ENCODE measurements at regions not wholly inside any gene's neighbourhood (a gene's known extent, or its start where the extent isn't known, plus 50 kb on each side); places are given as distances from the start of the nearest gene placed in this dataset.

DNA sequence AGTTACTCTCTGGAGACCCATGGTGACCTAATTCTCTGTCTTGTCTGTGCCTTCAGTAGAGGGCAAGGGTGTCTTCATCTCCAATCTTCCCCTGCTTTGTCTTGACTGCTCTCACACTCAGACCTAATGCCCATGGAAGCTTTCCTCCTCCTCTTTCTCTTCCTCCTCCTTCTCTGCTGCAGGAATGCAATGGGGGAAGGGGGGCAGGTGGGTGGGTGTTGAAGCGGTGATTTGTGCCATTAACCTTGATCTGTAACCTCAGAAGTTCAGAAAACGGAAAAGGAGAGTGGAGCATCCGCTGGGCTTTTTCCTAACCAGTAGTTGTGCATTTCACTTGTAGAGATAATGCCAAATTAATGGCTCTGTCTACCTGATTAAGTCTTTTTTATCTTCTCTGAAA lies 172.3 kb upstream of the CDH11 start:
- no peaks in the 10 kb centered on the region for H3K27me3 Mint-ChIP-seq
- CTCF ChIA-PET = no interaction called here
- WGBS (ENCODE audit: insufficient coverage) = 60% methylated on average over 1 of the region's 3 CpGs

GRCh38 chr16:65289022-65289421 lies 167.2 kb upstream of the CDH11 start:
- WGBS (ENCODE audit: insufficient coverage) = 92% methylated on average over 2 of the region's 4 CpGs
- Mint-ChIP-seq H3K36me3 (no peaks in the 10 kb centered on the region), H3K27me3 (no peaks in the 10 kb centered on the region), H3K4me1 (no peaks in the 10 kb centered on the region), H3K27ac (no peak overlapping the region), H3K4me3 (no peak overlapping the region), H3K9me3 (peaks cover 6 to 14% (median 11%) of the 10 kb centered on the region in 3 donors)
- no peaks in the 10 kb centered on the region for H3K9me3 ChIP-seq
- H3K4me3 ChIP-seq (ENCODE audit: control insufficient read depth in 1 of 2, extremely low read depth in 1 of 2, low read length in 1 of 2) = no peak overlapping the region
- ATAC-seq (replicated peaks in 1 of 4) (no peak), DNase-seq (no peak)
- CTCF ChIA-PET = no interaction called here
- H3K27me3 ChIP-seq (replicated peaks in 1 of 2; ENCODE audit: control insufficient read depth in 2 of 2, extremely low read depth in 1 of 2, insufficient read depth in 2 of 2, low read length in 1 of 2) = no peaks in the 10 kb centered on the region
- no peak overlapping the region for H3K27ac ChIP-seq (ENCODE audit: low read length)
- H3K4me1 ChIP-seq (ENCODE audit: control insufficient read depth in 1 of 2, extremely low read depth in 1 of 2, insufficient read depth in 2 of 2, low read length in 2 of 2) = no peaks in the 10 kb centered on the region
- POLR2A ChIA-PET = no interaction called here
- H3K36me3 ChIP-seq (ENCODE audit: control insufficient read depth in 2 of 2, extremely low read depth in 1 of 2, insufficient read depth in 1 of 2, low read length in 1 of 2) = no peaks in the 10 kb centered on the region

More for the DNA sequence above, 172.3 kb upstream of the CDH11 start:
- Mint-ChIP-seq H3K9me3 (peaks cover 5 to 18% (median 8%) of the 10 kb centered on the region in 3 donors), H3K4me1 (no peaks in the 10 kb centered on the region), H3K36me3 (no peaks in the 10 kb centered on the region), H3K4me3 (no peak overlapping the region), H3K27ac (no peak overlapping the region)
- DNase-seq = no peak
- H3K36me3 ChIP-seq (ENCODE audit: control insufficient read depth in 2 of 2, extremely low read depth in 1 of 2, insufficient read depth in 1 of 2, low read length in 1 of 2) = no peaks in the 10 kb centered on the region
- no peaks in the 10 kb centered on the region for H3K27me3 ChIP-seq (replicated peaks in 1 of 2; ENCODE audit: control insufficient read depth in 2 of 2, extremely low read depth in 1 of 2, insufficient read depth in 2 of 2, low read length in 1 of 2)
- ATAC-seq (replicated peaks in 1 of 4) = no peak
- H3K4me1 ChIP-seq (ENCODE audit: control insufficient read depth in 1 of 2, extremely low read depth in 1 of 2, insufficient read depth in 2 of 2, low read length in 2 of 2) = no peaks in the 10 kb centered on the region
- POLR2A ChIA-PET = no interaction called here
- no peaks in the 10 kb centered on the region for H3K9me3 ChIP-seq
- no peak overlapping the region for H3K27ac ChIP-seq (ENCODE audit: low read length)
- no peak overlapping the region for H3K4me3 ChIP-seq (ENCODE audit: control insufficient read depth in 1 of 2, extremely low read depth in 1 of 2, low read length in 1 of 2)

- H3K36me3 ChIP-seq (ENCODE audit: control insufficient read depth in 2 of 2, extremely low read depth in 1 of 2, insufficient read depth in 1 of 2, low read length in 1 of 2) = no peaks in the 10 kb centered on the region
- no peaks in the 10 kb centered on the region for H3K27me3 Mint-ChIP-seq
- WGBS (ENCODE audit: insufficient coverage) = 20% methylated on average over 1 of the region's 2 CpGs
- H3K4me1 ChIP-seq (ENCODE audit: control insufficient read depth in 1 of 2, extremely low read depth in 1 of 2, insufficient read depth in 2 of 2, low read length in 2 of 2) = no peaks in the 10 kb centered on the region
- CTCF ChIA-PET = no interaction called here
- POLR2A ChIA-PET = interaction anchor here in 1 of 2 donors (0.7 kb wide), 1 partner anchor 46 kb away, joined by 3 read pairs; no protein-coding TSS in a partner anchor
- no peak overlapping the region for H3K4me3 ChIP-seq (ENCODE audit: control insufficient read depth in 1 of 2, extremely low read depth in 1 of 2, low read length in 1 of 2)
- ATAC-seq (replicated peaks in 1 of 4) (no peak), DNase-seq (no peak)
- no peaks in the 10 kb centered on the region for H3K9me3 ChIP-seq
- no peaks in the 10 kb centered on the region for H3K4me1 Mint-ChIP-seq
- peaks cover 6 to 19% (median 14%) of the 10 kb centered on the region in 3 donors for H3K9me3 Mint-ChIP-seq
- no peak overlapping the region for H3K27ac Mint-ChIP-seq
- no peak overlapping the region for H3K27ac ChIP-seq (ENCODE audit: low read length)
- no peak overlapping the region for H3K4me3 Mint-ChIP-seq
- no peaks in the 10 kb centered on the region for H3K27me3 ChIP-seq (replicated peaks in 1 of 2; ENCODE audit: control insufficient read depth in 2 of 2, extremely low read depth in 1 of 2, insufficient read depth in 2 of 2, low read length in 1 of 2)
- H3K36me3 Mint-ChIP-seq = no peaks in the 10 kb centered on the region
These were observed 165.4 kb upstream of the CDH11 start for GRCh38 chr16:65287307-65287706.

DNA sequence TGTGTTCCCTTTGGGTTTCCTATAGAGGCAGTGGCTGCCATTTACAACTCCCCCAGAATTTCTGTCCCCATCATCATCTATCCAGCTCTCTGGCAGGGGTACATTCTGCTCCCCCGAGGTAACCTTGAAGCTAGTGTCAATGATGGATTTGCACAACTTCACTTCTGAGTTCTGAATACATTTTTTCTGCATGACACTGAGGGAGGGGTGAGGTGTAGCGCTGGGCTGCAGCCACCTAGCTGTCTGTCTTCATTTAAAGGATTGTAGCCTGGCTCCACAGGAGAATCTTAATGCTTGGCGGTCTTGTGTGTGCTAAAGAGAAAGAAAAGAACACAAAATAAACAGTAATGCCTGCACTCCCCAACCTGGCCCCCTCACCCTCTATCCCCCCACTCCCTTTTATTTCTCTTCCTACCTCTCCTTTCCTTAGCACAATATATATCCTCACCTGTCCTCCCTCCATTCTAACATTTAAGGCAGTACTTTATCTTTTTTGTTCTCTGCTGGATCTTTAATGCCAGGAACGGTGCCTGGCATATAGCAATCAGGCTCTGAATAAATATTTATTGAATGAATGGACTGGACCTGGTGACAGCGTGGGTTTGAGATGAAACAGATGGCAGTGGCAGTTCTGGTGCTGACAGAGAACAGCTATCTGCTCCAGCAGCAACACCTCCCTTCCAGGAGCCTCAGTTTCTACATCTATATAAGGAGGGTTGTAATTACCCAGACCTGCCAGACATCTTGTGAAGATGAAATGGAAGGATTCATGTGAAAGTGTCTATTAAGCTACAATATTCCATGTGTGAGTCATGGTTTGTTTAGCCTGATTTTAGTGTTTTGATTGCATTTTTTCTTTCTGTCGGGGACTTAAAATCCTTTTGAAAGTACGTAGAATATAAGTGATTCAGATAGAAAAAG lies 163.5 kb upstream of the CDH11 start:
- CTCF ChIA-PET = no interaction called here
- Mint-ChIP-seq H3K27me3 (no peaks in the 10 kb centered on the region), H3K4me3 (no peak overlapping the region), H3K4me1 (no peaks in the 10 kb centered on the region), H3K36me3 (no peaks in the 10 kb centered on the region), H3K9me3 (peaks cover 6 to 19% (median 9%) of the 10 kb centered on the region in 3 donors), H3K27ac (no peak overlapping the region)
- Histone ChIP-seq H3K36me3 (ENCODE audit: control insufficient read depth in 2 of 2, extremely low read depth in 1 of 2, insufficient read depth in 1 of 2, low read length in 1 of 2) (no peaks in the 10 kb centered on the region), H3K9me3 (no peaks in the 10 kb centered on the region), H3K4me3 (ENCODE audit: control insufficient read depth in 1 of 2, extremely low read depth in 1 of 2, low read length in 1 of 2) (no peak overlapping the region), H3K27ac (ENCODE audit: low read length) (no peak overlapping the region), H3K4me1 (ENCODE audit: control insufficient read depth in 1 of 2, extremely low read depth in 1 of 2, insufficient read depth in 2 of 2, low read length in 2 of 2) (no peaks in the 10 kb centered on the region), H3K27me3 (replicated peaks in 1 of 2; ENCODE audit: control insufficient read depth in 2 of 2, extremely low read depth in 1 of 2, insufficient read depth in 2 of 2, low read length in 1 of 2) (no peaks in the 10 kb centered on the region)
- DNase-seq (no peak), ATAC-seq (replicated peaks in 1 of 4) (no peak)
- POLR2A ChIA-PET = no interaction called here
- 0% methylated on average over 1 of the region's 7 CpGs for WGBS (ENCODE audit: insufficient coverage)

DNA sequence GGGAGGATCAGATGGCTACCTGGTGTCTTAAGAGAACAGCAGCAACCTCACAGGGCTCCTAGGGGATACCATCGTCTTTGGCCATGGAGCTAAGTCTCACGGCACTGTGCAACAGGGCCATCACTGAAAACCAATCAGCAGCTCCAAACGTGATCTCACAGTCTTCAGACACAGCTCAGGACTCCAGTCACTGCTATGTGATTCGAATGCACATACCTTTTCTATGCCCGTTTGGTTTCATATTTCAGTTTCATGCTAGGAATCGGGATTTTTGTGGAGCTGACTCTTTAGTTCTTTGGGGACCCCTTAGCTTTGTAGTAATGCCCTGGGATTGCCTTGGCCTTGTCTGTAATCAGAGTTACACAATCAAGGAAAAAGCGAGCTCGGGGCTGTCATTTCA lies 162.8 kb upstream of the CDH11 start:
- ATAC-seq (replicated peaks in 1 of 4) (no peak), DNase-seq (no peak)
- Mint-ChIP-seq H3K4me1 (no peaks in the 10 kb centered on the region), H3K9me3 (peaks cover 3 to 15% (median 4%) of the 10 kb centered on the region in 3 donors), H3K27ac (no peak overlapping the region), H3K27me3 (no peaks in the 10 kb centered on the region), H3K4me3 (no peak overlapping the region), H3K36me3 (no peaks in the 10 kb centered on the region)
- CTCF ChIA-PET = no interaction called here
- Histone ChIP-seq H3K4me1 (ENCODE audit: control insufficient read depth in 1 of 2, extremely low read depth in 1 of 2, insufficient read depth in 2 of 2, low read length in 2 of 2) (no peaks in the 10 kb centered on the region), H3K9me3 (no peaks in the 10 kb centered on the region), H3K27me3 (replicated peaks in 1 of 2; ENCODE audit: control insufficient read depth in 2 of 2, extremely low read depth in 1 of 2, insufficient read depth in 2 of 2, low read length in 1 of 2) (no peaks in the 10 kb centered on the region), H3K4me3 (ENCODE audit: control insufficient read depth in 1 of 2, extremely low read depth in 1 of 2, low read length in 1 of 2) (no peak overlapping the region), H3K27ac (ENCODE audit: low read length) (no peak overlapping the region), H3K36me3 (ENCODE audit: control insufficient read depth in 2 of 2, extremely low read depth in 1 of 2, insufficient read depth in 1 of 2, low read length in 1 of 2) (no peaks in the 10 kb centered on the region)
- POLR2A ChIA-PET = no interaction called here
- 70% methylated on average over 6 of the region's 8 CpGs for WGBS (ENCODE audit: insufficient coverage)

DNA sequence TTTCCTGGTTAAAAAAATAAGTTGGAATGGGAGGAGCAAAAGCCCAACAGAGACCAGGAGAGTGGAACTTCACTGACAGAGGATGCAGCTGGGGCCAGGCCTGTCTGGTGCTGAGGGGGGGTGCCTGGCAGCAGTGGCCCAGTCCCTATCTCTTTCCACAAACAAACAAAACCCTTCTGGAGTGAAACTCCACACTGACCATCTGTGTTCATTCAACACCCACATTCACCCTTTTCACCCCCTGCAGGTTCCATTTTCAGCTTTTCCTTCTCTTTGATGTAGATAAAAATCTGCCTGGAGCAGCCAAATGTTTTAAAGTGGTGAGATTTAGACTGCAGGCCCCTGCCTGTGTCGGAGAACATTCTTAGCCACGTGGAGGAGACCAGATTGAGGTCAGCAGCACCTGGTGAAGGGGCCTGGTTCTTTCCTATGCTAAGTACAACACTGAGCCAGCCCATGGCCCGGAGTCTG lies 161.4 kb upstream of the CDH11 start:
- Histone ChIP-seq H3K4me1 (ENCODE audit: control insufficient read depth in 1 of 2, extremely low read depth in 1 of 2, insufficient read depth in 2 of 2, low read length in 2 of 2) (no peaks in the 10 kb centered on the region), H3K36me3 (ENCODE audit: control insufficient read depth in 2 of 2, extremely low read depth in 1 of 2, insufficient read depth in 1 of 2, low read length in 1 of 2) (no peaks in the 10 kb centered on the region), H3K27me3 (replicated peaks in 1 of 2; ENCODE audit: control insufficient read depth in 2 of 2, extremely low read depth in 1 of 2, insufficient read depth in 2 of 2, low read length in 1 of 2) (no peaks in the 10 kb centered on the region), H3K27ac (ENCODE audit: low read length) (no peak overlapping the region), H3K4me3 (ENCODE audit: control insufficient read depth in 1 of 2, extremely low read depth in 1 of 2, low read length in 1 of 2) (no peak overlapping the region), H3K9me3 (no peaks in the 10 kb centered on the region)
- 17% methylated on average over 2 of the region's 3 CpGs for WGBS (ENCODE audit: insufficient coverage)
- Mint-ChIP-seq H3K27me3 (no peaks in the 10 kb centered on the region), H3K4me3 (no peak overlapping the region), H3K9me3 (peaks cover 0 to 15% (median 3%) of the 10 kb centered on the region in 3 donors), H3K36me3 (no peaks in the 10 kb centered on the region), H3K4me1 (no peaks in the 10 kb centered on the region), H3K27ac (no peak overlapping the region)
- ChIA-PET POLR2A (no interaction called here), CTCF (no interaction called here)
- ATAC-seq (replicated peaks in 1 of 4) (no peak), DNase-seq (no peak)

Measured in T-cell (primary cell).